ENCODE measurements at regions not wholly inside any gene's neighbourhood (a gene's known extent, or its start where the extent isn't known, plus 50 kb on each side); places are given as distances from the start of the nearest gene placed in this dataset.

DNA sequence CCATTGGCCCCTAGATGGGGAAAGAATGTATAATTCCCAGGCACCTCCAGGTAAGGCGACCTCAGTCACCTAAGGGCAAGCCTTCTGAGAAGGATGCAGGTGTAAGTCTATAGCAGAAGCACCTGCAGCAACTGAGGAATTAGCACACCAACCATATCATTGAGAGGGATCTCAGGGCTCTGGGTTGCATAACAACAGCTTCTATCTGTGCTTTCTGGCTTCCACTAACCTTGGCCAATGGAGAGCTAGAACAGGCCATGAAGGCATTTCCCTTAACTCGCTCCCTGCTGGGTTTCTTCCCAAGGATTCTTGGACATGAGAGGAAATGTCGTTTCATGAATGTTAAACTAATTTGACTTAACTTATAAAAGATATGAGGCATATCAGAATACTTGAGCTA is 177.8 kb upstream of the GK2 start:
- TF ChIP-seq CTCF (IDR thresholded peaks at IDR 0.05) (no peak), POLR2A (IDR thresholded peaks at IDR 0.05) (no peak), EP300 (IDR thresholded peaks at IDR 0.05) (no peak), POLR2AphosphoS5 (IDR thresholded peaks at IDR 0.05) (no peak)

Data from gastroesophageal sphincter (tissue), 3 donors.